HepG2 (cell line): ENCODE measurements at regions not wholly inside any gene's neighbourhood (a gene's known extent, or its start where the extent isn't known, plus 50 kb on each side); places are given as distances from the start of the nearest gene placed in this dataset.

Source experiments
- ATAC-seq: fragments of 200-7000 bp; cut with Tn5 transposase; 3 replicates; pipeline ENCODE4 v1.9.1; 2020; ENCODE audit warnings: mild to moderate bottlenecking, moderate library complexity
- BruUV-seq: library from RNA; stranded (reverse); fragments of 400-500 nt; replicated peaks from 2 replicates; lab custom pipeline; 2021; lab: Mats Ljungman, UMichigan
- CTCF ChIA-PET: fragments of 300-600 bp; formaldehyde crosslinking; extraction: SDS; loops from one replicate; lab custom pipeline; 2021; ENCODE audit warnings: low total read pairs, inconsistent platforms, low intra/inter-chr PET ratio; lab: Yijun Ruan, JAX
- POLR2A ChIA-PET: fragments of 350-600 bp; sonication (Branson Sonifier 250); formaldehyde crosslinking; loops from one replicate; lab custom pipeline; 2020; ENCODE audit warnings: antibody characterized with exemption, inconsistent platforms; lab: Yijun Ruan, JAX
- DNase-seq: peaks from one replicate; pipeline ENCODE4 v3.0.0-alpha.2; 2015; ENCODE audit warnings: low spot score
- FAIRE-seq: peaks from 3 replicates; lab custom pipeline; 2011; peaks lifted over from hg19 to GRCh38; lab: Jason Lieb, UNC
- H2AFZ ChIP-seq: one replicate; pipeline ENCODE4 v1.6.1; 2011; ENCODE audit warnings: low read length, inconsistent platforms
- H3K27ac ChIP-seq: fragments of 300-600 bp; 3 replicates; pipeline ENCODE4 v1.8.0; 2011; ENCODE audit warnings: mixed run types, mild to moderate bottlenecking, mixed read lengths, low read length, inconsistent platforms; ENCODE audit not compliant: insufficient read depth; ENCODE audit errors: extremely low read length
- H3K27me3 ChIP-seq, 2 experiments: fragments of 200-600 bp in 1 of 2; 2 replicates in 1 of 2; 3 replicates in 1 of 2; pipeline versions ENCODE4 v1.6.0 to v1.8.0; 2011; ENCODE audit warnings: low read length in 2 of 2, mild to moderate bottlenecking in 2 of 2, moderate library complexity in 2 of 2, inconsistent platforms in 1 of 2; ENCODE audit not compliant: insufficient read depth in 2 of 2, control insufficient read depth in 1 of 2
- H3K36me3 ChIP-seq, 2 experiments: fragments of 200-600 bp in 1 of 2; replicated peaks in 1 of 2; 2 replicates in 1 of 2; 3 replicates in 1 of 2; pipeline versions ENCODE4 v1.5.1 to v1.8.0; 2011; ENCODE audit warnings: low read length in 2 of 2, inconsistent platforms in 1 of 2; ENCODE audit not compliant: insufficient read depth in 2 of 2, control insufficient read depth in 1 of 2
- H3K4me1 ChIP-seq: 2 replicates; pipeline ENCODE4 v1.5.1; 2012; ENCODE audit warnings: low read length, inconsistent platforms; ENCODE audit not compliant: insufficient read depth
- H3K4me2 ChIP-seq: 2 replicates; pipeline ENCODE4 v1.6.0; 2011; ENCODE audit warnings: low read depth, low read length, inconsistent platforms
- H3K4me3 ChIP-seq, 3 experiments: fragments of 200-600 bp in 1 of 3; sonication (generic), shearing (Covaris generic) in 1 of 3; replicated peaks in 1 of 3; 2 replicates each; pipeline ENCODE4 v1.5.1; 2011 to 2016; ENCODE audit warnings: low read length in 3 of 3, inconsistent platforms in 2 of 3, low read depth in 2 of 3, mild to moderate bottlenecking in 2 of 3, control low read depth in 1 of 3, mixed read lengths in 1 of 3; ENCODE audit not compliant: insufficient read depth in 1 of 3
- H3K79me2 ChIP-seq: one replicate; pipeline ENCODE4 v1.6.1; 2011; ENCODE audit warnings: low read length, inconsistent platforms; ENCODE audit not compliant: insufficient read depth
- H3K9ac ChIP-seq: 2 replicates; pipeline ENCODE4 v1.6.0; 2011; ENCODE audit warnings: mild to moderate bottlenecking, low read depth, low read length, inconsistent platforms; ENCODE audit not compliant: insufficient read depth
- H3K9me3 ChIP-seq: 2 replicates; pipeline ENCODE4 v1.5.1; 2012; ENCODE audit warnings: mild to moderate bottlenecking, low read length
- H4K20me1 ChIP-seq: 2 replicates; pipeline ENCODE4 v1.6.0; 2011; ENCODE audit warnings: inconsistent platforms, mild to moderate bottlenecking, low read length, moderate library complexity; ENCODE audit not compliant: insufficient read depth
- MAFF ChIP-seq: IDR thresholded peaks from 2 replicates; pipeline ENCODE4 v1.6.1; 2011; ENCODE audit warnings: low read depth, low read length, improper control_type of control experiment
- MAFK ChIP-seq, 2 experiments: IDR thresholded peaks in 1 of 2; conservative IDR thresholded peaks in 1 of 2; 2 replicates each; pipeline ENCODE4 v1.6.1; 2011; ENCODE audit warnings: improper control_type of control experiment in 2 of 2, low read length in 2 of 2
- ZFP90 ChIP-seq: sonication (generic); formaldehyde crosslinking; IDR thresholded peaks from 2 replicates; pipeline ENCODE4 v1.8.0; 2022; ENCODE audit warnings: missing genetic modification reagents, mild to moderate bottlenecking, inconsistent platforms, borderline replicate concordance
- WGBS: methylation state at CpG from one replicate; pipeline ENCODE4 v1.1.6; 2017; ENCODE audit warnings: low lambda C conversion rate; 5-methylcytosine and 5-hydroxymethylcytosine counted together
- in situ Hi-C: cut with HindIII; loops from 2 replicates; pipeline ENCODE4 v1.10.0; 2017; ENCODE audit warnings: low pct_unique_long_range_greater_than_20kb; ENCODE audit not compliant: extremely low pct_ligation_motif_present
- intact Hi-C: fragments of 100-400 bp; cut with micrococcal nuclease; formaldehyde crosslinking; loops from one replicate; pipeline ENCODE4 v1.10.0; 2022; ENCODE audit not compliant: unreplicated experiment
- TF ChIP-seq, protein P1 (sequence below): sonication (generic); formaldehyde crosslinking; IDR thresholded peaks from 2 replicates; pipeline ENCODE4 v1.5.0; 2020; ENCODE audit warnings: missing genetic modification reagents
- TF ChIP-seq, protein P2 (sequence below): sonication (generic); formaldehyde crosslinking; IDR thresholded peaks from 2 replicates; pipeline ENCODE4 v1.5.0; 2020; ENCODE audit warnings: missing genetic modification reagents, mild to moderate bottlenecking, borderline replicate concordance
- TF ChIP-seq, protein P3 (sequence below): sonication (generic); formaldehyde crosslinking; IDR thresholded peaks from 2 replicates; pipeline ENCODE4 v1.4.0; 2020; ENCODE audit warnings: missing genetic modification reagents
- TF ChIP-seq, protein P4 (sequence below): sonication (generic); formaldehyde crosslinking; IDR thresholded peaks from 2 replicates; pipeline ENCODE4 v1.5.0; 2020; ENCODE audit warnings: mild to moderate bottlenecking, missing genetic modification reagents

DNA sequence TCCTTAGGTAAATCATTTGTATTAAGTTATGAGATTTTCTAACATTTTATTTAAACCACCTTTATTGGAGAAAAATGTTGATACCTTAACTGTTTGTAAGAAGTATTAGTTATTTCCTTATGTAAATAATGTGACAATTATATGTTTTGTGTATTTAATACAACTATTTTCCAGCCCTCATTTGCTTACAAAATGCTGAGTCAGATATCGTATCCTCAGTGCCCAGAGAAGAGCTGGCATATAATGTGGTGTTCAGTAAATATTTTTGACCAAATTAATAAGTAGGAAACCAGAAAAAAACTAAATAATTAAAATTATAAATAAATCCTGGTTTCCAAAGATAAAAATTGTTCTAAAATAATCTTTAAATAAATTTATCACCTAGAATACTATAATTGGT, 140.2 kb upstream of the PCDH17 start:
- 4% methylated on average over 1 of the region's 1 CpG for WGBS
- TF ChIP-seq MAFK (conservative IDR thresholded peaks at IDR 0.05 in 1 of 2, IDR thresholded peaks at IDR 0.05 in 1 of 2; ENCODE audit: low read length in 2 of 2) (peak; percentile 67 to 93), ZFP90 (CRISPR knock-in tag) (no peak), MAFF (peak; percentile 87)
- TF ChIP-seq, protein P1, sequence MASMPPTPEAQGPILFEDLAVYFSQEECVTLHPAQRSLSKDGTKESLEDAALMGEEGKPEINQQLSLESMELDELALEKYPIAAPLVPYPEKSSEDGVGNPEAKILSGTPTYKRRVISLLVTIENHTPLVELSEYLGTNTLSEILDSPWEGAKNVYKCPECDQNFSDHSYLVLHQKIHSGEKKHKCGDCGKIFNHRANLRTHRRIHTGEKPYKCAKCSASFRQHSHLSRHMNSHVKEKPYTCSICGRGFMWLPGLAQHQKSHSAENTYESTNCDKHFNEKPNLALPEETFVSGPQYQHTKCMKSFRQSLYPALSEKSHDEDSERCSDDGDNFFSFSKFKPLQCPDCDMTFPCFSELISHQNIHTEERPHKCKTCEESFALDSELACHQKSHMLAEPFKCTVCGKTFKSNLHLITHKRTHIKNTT (CRISPR knock-in tag) = no peak
- TF ChIP-seq, protein P2, sequence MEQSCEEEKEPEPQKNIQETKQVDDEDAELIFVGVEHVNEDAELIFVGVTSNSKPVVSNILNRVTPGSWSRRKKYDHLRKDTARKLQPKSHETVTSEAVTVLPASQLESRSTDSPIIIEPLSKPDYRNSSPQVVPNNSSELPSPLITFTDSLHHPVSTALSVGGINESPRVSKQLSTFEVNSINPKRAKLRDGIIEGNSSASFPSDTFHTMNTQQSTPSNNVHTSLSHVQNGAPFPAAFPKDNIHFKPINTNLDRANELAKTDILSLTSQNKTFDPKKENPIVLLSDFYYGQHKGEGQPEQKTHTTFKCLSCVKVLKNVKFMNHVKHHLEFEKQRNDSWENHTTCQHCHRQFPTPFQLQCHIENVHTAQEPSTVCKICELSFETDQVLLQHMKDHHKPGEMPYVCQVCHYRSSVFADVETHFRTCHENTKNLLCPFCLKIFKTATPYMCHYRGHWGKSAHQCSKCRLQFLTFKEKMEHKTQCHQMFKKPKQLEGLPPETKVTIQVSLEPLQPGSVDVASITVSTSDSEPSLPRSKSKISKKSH (CRISPR knock-in tag) = no peak
- TF ChIP-seq, protein P3, sequence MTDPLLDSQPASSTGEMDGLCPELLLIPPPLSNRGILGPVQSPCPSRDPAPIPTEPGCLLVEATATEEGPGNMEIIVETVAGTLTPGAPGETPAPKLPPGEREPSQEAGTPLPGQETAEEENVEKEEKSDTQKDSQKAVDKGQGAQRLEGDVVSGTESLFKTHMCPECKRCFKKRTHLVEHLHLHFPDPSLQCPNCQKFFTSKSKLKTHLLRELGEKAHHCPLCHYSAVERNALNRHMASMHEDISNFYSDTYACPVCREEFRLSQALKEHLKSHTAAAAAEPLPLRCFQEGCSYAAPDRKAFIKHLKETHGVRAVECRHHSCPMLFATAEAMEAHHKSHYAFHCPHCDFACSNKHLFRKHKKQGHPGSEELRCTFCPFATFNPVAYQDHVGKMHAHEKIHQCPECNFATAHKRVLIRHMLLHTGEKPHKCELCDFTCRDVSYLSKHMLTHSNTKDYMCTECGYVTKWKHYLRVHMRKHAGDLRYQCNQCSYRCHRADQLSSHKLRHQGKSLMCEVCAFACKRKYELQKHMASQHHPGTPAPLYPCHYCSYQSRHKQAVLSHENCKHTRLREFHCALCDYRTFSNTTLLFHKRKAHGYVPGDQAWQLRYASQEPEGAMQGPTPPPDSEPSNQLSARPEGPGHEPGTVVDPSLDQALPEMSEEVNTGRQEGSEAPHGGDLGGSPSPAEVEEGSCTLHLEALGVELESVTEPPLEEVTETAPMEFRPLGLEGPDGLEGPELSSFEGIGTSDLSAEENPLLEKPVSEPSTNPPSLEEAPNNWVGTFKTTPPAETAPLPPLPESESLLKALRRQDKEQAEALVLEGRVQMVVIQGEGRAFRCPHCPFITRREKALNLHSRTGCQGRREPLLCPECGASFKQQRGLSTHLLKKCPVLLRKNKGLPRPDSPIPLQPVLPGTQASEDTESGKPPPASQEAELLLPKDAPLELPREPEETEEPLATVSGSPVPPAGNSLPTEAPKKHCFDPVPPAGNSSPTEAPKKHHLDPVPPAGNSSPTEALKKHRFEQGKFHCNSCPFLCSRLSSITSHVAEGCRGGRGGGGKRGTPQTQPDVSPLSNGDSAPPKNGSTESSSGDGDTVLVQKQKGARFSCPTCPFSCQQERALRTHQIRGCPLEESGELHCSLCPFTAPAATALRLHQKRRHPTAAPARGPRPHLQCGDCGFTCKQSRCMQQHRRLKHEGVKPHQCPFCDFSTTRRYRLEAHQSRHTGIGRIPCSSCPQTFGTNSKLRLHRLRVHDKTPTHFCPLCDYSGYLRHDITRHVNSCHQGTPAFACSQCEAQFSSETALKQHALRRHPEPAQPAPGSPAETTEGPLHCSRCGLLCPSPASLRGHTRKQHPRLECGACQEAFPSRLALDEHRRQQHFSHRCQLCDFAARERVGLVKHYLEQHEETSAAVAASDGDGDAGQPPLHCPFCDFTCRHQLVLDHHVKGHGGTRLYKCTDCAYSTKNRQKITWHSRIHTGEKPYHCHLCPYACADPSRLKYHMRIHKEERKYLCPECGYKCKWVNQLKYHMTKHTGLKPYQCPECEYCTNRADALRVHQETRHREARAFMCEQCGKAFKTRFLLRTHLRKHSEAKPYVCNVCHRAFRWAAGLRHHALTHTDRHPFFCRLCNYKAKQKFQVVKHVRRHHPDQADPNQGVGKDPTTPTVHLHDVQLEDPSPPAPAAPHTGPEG = no peak
- TF ChIP-seq, protein P4, sequence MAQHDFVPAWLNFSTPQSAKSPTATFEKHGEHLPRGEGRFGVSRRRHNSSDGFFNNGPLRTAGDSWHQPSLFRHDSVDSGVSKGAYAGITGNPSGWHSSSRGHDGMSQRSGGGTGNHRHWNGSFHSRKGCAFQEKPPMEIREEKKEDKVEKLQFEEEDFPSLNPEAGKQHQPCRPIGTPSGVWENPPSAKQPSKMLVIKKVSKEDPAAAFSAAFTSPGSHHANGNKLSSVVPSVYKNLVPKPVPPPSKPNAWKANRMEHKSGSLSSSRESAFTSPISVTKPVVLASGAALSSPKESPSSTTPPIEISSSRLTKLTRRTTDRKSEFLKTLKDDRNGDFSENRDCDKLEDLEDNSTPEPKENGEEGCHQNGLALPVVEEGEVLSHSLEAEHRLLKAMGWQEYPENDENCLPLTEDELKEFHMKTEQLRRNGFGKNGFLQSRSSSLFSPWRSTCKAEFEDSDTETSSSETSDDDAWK (CRISPR knock-in tag) = no peak
- TF ChIP-seq, all 625 proteins: peak for 2
- ChIA-PET POLR2A (no interaction called here), CTCF (no interaction called here)
- H3K36me3 ChIP-seq = no peaks in the 10 kb centered on the region
- no peaks in the 10 kb centered on the region for H3K4me1 ChIP-seq
- H3K9me3 ChIP-seq = peaks cover 18% of the 10 kb centered on the region; the same call in 1 of the 2 replicates
- H3K79me2 ChIP-seq = no peaks in the 10 kb centered on the region
- H4K20me1 ChIP-seq = no peaks in the 10 kb centered on the region
- no peak overlapping the region for H3K9ac ChIP-seq
- no peak overlapping the region for H3K4me2 ChIP-seq
- no peaks in the 10 kb centered on the region for H3K27me3 ChIP-seq
- H3K27ac ChIP-seq = no peak overlapping the region
- BruUV-seq = no TSS peak
- no peak for FAIRE-seq
- no peak overlapping the region for H3K4me3 ChIP-seq
- intact Hi-C loops = no loop called here
- H2AFZ ChIP-seq = no peak overlapping the region
- DNase-seq = no peak
- in situ Hi-C loops = no loop called here
- no peak for ATAC-seq
